Ammon's horn (tissue), 1 donor: ENCODE measurements at regions not wholly inside any gene's neighbourhood (a gene's known extent, or its start where the extent isn't known, plus 50 kb on each side); places are given as distances from the start of the nearest gene placed in this dataset.
"Not testable (repeated sequence)": the region's sequence is repeated elsewhere in the genome, so short reads cannot be mapped to it uniquely, and the experiment has no call there.

Experiments used
- DNase-seq: peaks from one replicate; pipeline ENCODE4 v3.0.0-alpha.2; 2016; ENCODE audit warnings: low spot score

- no peak for DNase-seq
These were observed 304.5 kb downstream of the CCSER2 start for GRCh38 chr10:84632866-84633265.

- no peak for DNase-seq
These were observed 306.2 kb downstream of the CCSER2 start for GRCh38 chr10:84634636-84635035.

GRCh38 chr10:84650628-84651027, 322.2 kb downstream of the CCSER2 start:
- not testable (repeated sequence) for DNase-seq

- DNase-seq, result no peak
These were observed 326.3 kb downstream of the CCSER2 start for GRCh38 chr10:84654671-84655070.

- no peak for DNase-seq
These were observed 330.6 kb downstream of the CCSER2 start for GRCh38 chr10:84659027-84659426.

- no peak for DNase-seq
These were observed 331.4 kb downstream of the CCSER2 start for GRCh38 chr10:84659497-84660439.

GRCh38 chr10:84660450-84661159, 332.2 kb downstream of the CCSER2 start:
- no peak for DNase-seq

- DNase-seq, result no peak
These were observed 336.8 kb downstream of the CCSER2 start for GRCh38 chr10:84665211-84665610.

- DNase-seq, result no peak
These were observed 337.6 kb downstream of the CCSER2 start for GRCh38 chr10:84665883-84666463.

GRCh38 chr10:84668186-84668763, 339.9 kb downstream of the CCSER2 start:
- no peak for DNase-seq

GRCh38 chr10:84675060-84675459, 346.7 kb downstream of the CCSER2 start:
- no peak for DNase-seq

- DNase-seq, result no peak
These were observed 348.1 kb downstream of the CCSER2 start for GRCh38 chr10:84676536-84676935.

GRCh38 chr10:84681781-84682180, 353.4 kb downstream of the CCSER2 start:
- no peak for DNase-seq

- DNase-seq, result no peak
These were observed 355.2 kb downstream of the CCSER2 start for GRCh38 chr10:84683550-84683949.

- no peak for DNase-seq
These were observed 355.8 kb downstream of the CCSER2 start for GRCh38 chr10:84683980-84684740.

- DNase-seq, result no peak
These were observed 356.8 kb downstream of the CCSER2 start for GRCh38 chr10:84685047-84685660.

GRCh38 chr10:84693006-84693405, 364.6 kb downstream of the CCSER2 start:
- DNase-seq, result no peak

- no peak for DNase-seq
These were observed 367.5 kb downstream of the CCSER2 start for GRCh38 chr10:84695902-84696301.

- no peak for DNase-seq
These were observed 368.2 kb downstream of the CCSER2 start for GRCh38 chr10:84696610-84697009.

GRCh38 chr10:84698989-84699388, 370.6 kb downstream of the CCSER2 start:
- DNase-seq, result no peak

- DNase-seq, result no peak
These were observed 372.4 kb downstream of the CCSER2 start for GRCh38 chr10:84700668-84701369.
